SU-DHL-6 (cell line): ENCODE measurements at regions not wholly inside any gene's neighbourhood (a gene's known extent, or its start where the extent isn't known, plus 50 kb on each side); places are given as distances from the start of the nearest gene placed in this dataset.

Source experiments
- CTCF ChIP-seq: fragments of 200-600 bp; sonication (generic); IDR thresholded peaks from one replicate; pipeline ENCODE4 v1.5.1; 2017; ENCODE audit warnings: antibody characterized with exemption, mild to moderate bottlenecking, low read length, moderate library complexity; ENCODE audit not compliant: insufficient read depth, poor library complexity, severe bottlenecking
- EZH2phosphoT487 ChIP-seq: fragments of 200-600 bp; sonication (generic), shearing (Covaris generic); conservative IDR thresholded peaks from 2 replicates; pipeline ENCODE4 v1.6.1; 2018; ENCODE audit warnings: mild to moderate bottlenecking, antibody characterized with exemption, low read length, moderate library complexity, mixed read lengths

GRCh38 chr20:18978311-18978710, 164.7 kb downstream of the SCP2D1 start:
- TF ChIP-seq CTCF (no peak), EZH2phosphoT487 (no peak)
